ENCODE measurements at regions not wholly inside any gene's neighbourhood (a gene's known extent, or its start where the extent isn't known, plus 50 kb on each side); places are given as distances from the start of the nearest gene placed in this dataset.

DNA sequence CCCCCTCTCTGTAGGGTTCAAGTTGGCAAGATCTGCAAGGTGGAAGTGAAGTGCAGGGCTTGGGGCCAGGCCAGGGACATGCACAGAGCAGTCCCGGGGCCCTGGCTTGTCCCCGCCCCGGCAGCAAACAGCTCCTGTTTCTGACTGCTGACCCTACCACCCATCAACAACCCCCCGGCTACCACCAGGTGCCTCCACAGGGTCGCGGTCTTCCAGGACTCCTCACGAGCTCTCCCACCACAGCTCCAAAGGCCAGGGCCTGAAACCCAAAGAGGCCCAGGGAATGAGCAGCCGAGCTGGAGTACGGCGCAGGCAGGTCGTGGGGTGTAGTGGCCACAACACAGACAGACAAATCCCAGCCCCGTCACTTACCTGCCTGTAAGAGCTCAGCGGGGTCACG is 121.3 kb upstream of the SMAD3 start:
- Histone ChIP-seq H3K4me2 (ENCODE audit: insufficient read depth, low read length, poor library complexity, severe bottlenecking) (no peak overlapping the region), H3K4ac (ENCODE audit: low read length) (no peak overlapping the region), H3K14ac (ENCODE audit: low read length) (no peak overlapping the region), H3K27ac (replicated peaks; ENCODE audit: low read length) (no peak overlapping the region), H3K79me1 (ENCODE audit: low read depth, low read length) (peaks cover 2% of the 10 kb centered on the region), H2BK12ac (ENCODE audit: low read length) (peak overlapping the region; percentile 43), H2BK5ac (ENCODE audit: low read length) (no peak overlapping the region), H3K23ac (ENCODE audit: low read depth, low read length, poor library complexity) (no peak overlapping the region), H2AFZ (ENCODE audit: low read length) (no peak overlapping the region), H4K8ac (ENCODE audit: low read depth, low read length) (no peak overlapping the region), H2AK5ac (ENCODE audit: low read depth, low read length) (peak overlapping the region; percentile 18), H3K27me3 (ENCODE audit: control insufficient read depth in 3 of 3, insufficient read depth in 3 of 3, low read depth in 1 of 3, low read length in 3 of 3) (peaks cover 0 to 9% (median 0%) of the 10 kb centered on the region in 3 experiments), H3K4me3 (ENCODE audit: low read length in 2 of 2) (no peak overlapping the region), H3K36me3 (replicated peaks in 1 of 2; ENCODE audit: control insufficient read depth in 2 of 2, insufficient read depth in 2 of 2, low read length in 2 of 2) (no peaks in the 10 kb centered on the region), H2BK15ac (ENCODE audit: low read length) (peak overlapping the region; percentile 61), H3K9me3 (replicated peaks in 1 of 2; ENCODE audit: control insufficient read depth in 2 of 2, insufficient read depth in 1 of 2, low read depth in 1 of 2, low read length in 2 of 2) (no peaks in the 10 kb centered on the region), H3K9ac (ENCODE audit: low read depth, low read length, poor library complexity) (no peak overlapping the region), H3K18ac (ENCODE audit: low read length) (peak overlapping the region; percentile 79), H3K4me1 (ENCODE audit: control insufficient read depth in 2 of 2, insufficient read depth in 1 of 2, low read depth in 1 of 2, low read length in 2 of 2) (peaks cover 2 to 6% of the 10 kb centered on the region in 2 donors), H4K91ac (ENCODE audit: low read depth, low read length, poor library complexity) (no peak overlapping the region), H2BK120ac (ENCODE audit: low read depth, low read length) (peak overlapping the region; percentile 7)
- DNase-seq (ENCODE audit: low spot score): no peak
- no CpG with 5 or more reads among the region's 14 CpGs for WGBS, 2 donors (ENCODE audit: extremely low coverage in 2 of 2, insufficient read length in 2 of 2, insufficient replicate concordance in 1 of 2)

DNA sequence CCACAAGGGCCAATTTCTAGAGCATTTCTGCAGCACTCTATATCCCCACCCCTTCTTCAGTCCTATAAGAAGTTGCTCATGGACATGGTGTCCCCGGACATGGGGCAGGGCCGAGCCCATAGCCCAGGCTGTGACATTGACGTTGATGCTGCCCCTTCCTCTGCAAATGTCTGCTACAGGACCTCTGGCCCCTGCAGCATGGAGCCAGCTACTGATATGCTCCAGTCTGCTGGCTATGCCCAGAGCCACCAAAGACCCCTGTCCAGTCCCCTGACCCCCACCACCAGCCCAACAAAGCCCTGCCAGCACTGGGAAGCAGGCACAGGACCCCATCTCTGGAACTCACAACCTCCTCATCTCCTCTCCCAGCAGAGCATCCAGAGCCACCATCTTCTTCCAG is 120.1 kb upstream of the SMAD3 start:
- Histone ChIP-seq H2BK12ac (ENCODE audit: low read length) (no peak overlapping the region), H3K9me3 (replicated peaks in 1 of 2; ENCODE audit: control insufficient read depth in 2 of 2, insufficient read depth in 1 of 2, low read depth in 1 of 2, low read length in 2 of 2) (no peaks in the 10 kb centered on the region), H3K23ac (ENCODE audit: low read depth, low read length, poor library complexity) (no peak overlapping the region), H3K27ac (replicated peaks; ENCODE audit: low read length) (no peak overlapping the region), H3K18ac (ENCODE audit: low read length) (no peak overlapping the region), H3K4ac (ENCODE audit: low read length) (no peak overlapping the region), H2BK120ac (ENCODE audit: low read depth, low read length) (no peak overlapping the region), H3K4me1 (ENCODE audit: control insufficient read depth in 2 of 2, insufficient read depth in 1 of 2, low read depth in 1 of 2, low read length in 2 of 2) (peaks cover 2 to 6% of the 10 kb centered on the region in 2 donors), H3K4me3 (ENCODE audit: low read length in 2 of 2) (no peak overlapping the region), H4K91ac (ENCODE audit: low read depth, low read length, poor library complexity) (no peak overlapping the region), H3K4me2 (ENCODE audit: insufficient read depth, low read length, poor library complexity, severe bottlenecking) (no peak overlapping the region), H2AFZ (ENCODE audit: low read length) (no peak overlapping the region), H3K36me3 (replicated peaks in 1 of 2; ENCODE audit: control insufficient read depth in 2 of 2, insufficient read depth in 2 of 2, low read length in 2 of 2) (no peaks in the 10 kb centered on the region), H3K14ac (ENCODE audit: low read length) (peak overlapping the region; percentile 9), H2BK5ac (ENCODE audit: low read length) (no peak overlapping the region), H3K79me1 (ENCODE audit: low read depth, low read length) (peaks cover 2% of the 10 kb centered on the region), H3K9ac (ENCODE audit: low read depth, low read length, poor library complexity) (no peak overlapping the region), H2AK5ac (ENCODE audit: low read depth, low read length) (peak overlapping the region; percentile 81), H4K8ac (ENCODE audit: low read depth, low read length) (no peak overlapping the region), H2BK15ac (ENCODE audit: low read length) (peak overlapping the region; percentile 76), H3K27me3 (ENCODE audit: control insufficient read depth in 3 of 3, insufficient read depth in 3 of 3, low read depth in 1 of 3, low read length in 3 of 3) (peaks cover 0 to 9% (median 0%) of the 10 kb centered on the region in 3 experiments)
- no CpG with 5 or more reads among the region's 3 CpGs for WGBS, 2 donors (ENCODE audit: extremely low coverage in 2 of 2, insufficient read length in 2 of 2, insufficient replicate concordance in 1 of 2)
- DNase-seq (ENCODE audit: low spot score): no peak

DNA sequence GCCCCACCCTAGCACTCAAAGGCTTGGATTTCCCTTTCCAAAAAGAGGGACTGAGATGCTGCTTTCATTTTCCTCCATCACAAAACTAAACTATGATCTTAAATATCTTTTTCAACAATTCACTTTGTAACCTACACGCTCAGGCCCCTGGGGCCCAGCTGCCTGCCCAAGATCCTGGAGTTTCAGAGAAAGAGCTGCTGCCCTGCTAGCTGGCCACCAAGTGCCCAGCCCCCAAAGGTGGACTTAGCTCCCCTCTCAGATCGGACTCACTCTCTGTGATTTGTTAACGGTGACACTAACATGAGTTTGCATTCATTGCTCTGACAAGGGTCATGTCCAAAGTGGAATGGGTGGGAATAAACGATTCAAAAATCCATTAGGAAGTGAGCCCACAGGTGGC is 119.6 kb upstream of the SMAD3 start:
- Histone ChIP-seq H2BK120ac (ENCODE audit: low read depth, low read length) (no peak overlapping the region), H3K23ac (ENCODE audit: low read depth, low read length, poor library complexity) (no peak overlapping the region), H3K79me1 (ENCODE audit: low read depth, low read length) (peaks cover 2% of the 10 kb centered on the region), H3K9ac (ENCODE audit: low read depth, low read length, poor library complexity) (no peak overlapping the region), H2BK12ac (ENCODE audit: low read length) (no peak overlapping the region), H3K36me3 (replicated peaks in 1 of 2; ENCODE audit: control insufficient read depth in 2 of 2, insufficient read depth in 2 of 2, low read length in 2 of 2) (no peaks in the 10 kb centered on the region), H3K27ac (replicated peaks; ENCODE audit: low read length) (no peak overlapping the region), H3K4me3 (ENCODE audit: low read length in 2 of 2) (no peak overlapping the region), H2BK15ac (ENCODE audit: low read length) (no peak overlapping the region), H2AK5ac (ENCODE audit: low read depth, low read length) (peak overlapping the region; percentile 81), H4K8ac (ENCODE audit: low read depth, low read length) (no peak overlapping the region), H3K14ac (ENCODE audit: low read length) (no peak overlapping the region), H2BK5ac (ENCODE audit: low read length) (no peak overlapping the region), H2AFZ (ENCODE audit: low read length) (no peak overlapping the region), H3K9me3 (replicated peaks in 1 of 2; ENCODE audit: control insufficient read depth in 2 of 2, insufficient read depth in 1 of 2, low read depth in 1 of 2, low read length in 2 of 2) (no peaks in the 10 kb centered on the region), H3K4ac (ENCODE audit: low read length) (no peak overlapping the region), H3K4me1 (ENCODE audit: control insufficient read depth in 2 of 2, insufficient read depth in 1 of 2, low read depth in 1 of 2, low read length in 2 of 2) (peaks cover 2 to 6% of the 10 kb centered on the region in 2 donors), H3K18ac (ENCODE audit: low read length) (no peak overlapping the region), H4K91ac (ENCODE audit: low read depth, low read length, poor library complexity) (no peak overlapping the region), H3K4me2 (ENCODE audit: insufficient read depth, low read length, poor library complexity, severe bottlenecking) (no peak overlapping the region), H3K27me3 (ENCODE audit: control insufficient read depth in 3 of 3, insufficient read depth in 3 of 3, low read depth in 1 of 3, low read length in 3 of 3) (peaks cover 0 to 8% (median 0%) of the 10 kb centered on the region in 3 experiments)
- no peak for DNase-seq (ENCODE audit: low spot score)
- no CpG with 5 or more reads among the region's 4 CpGs for WGBS, 2 donors (ENCODE audit: extremely low coverage in 2 of 2, insufficient read length in 2 of 2, insufficient replicate concordance in 1 of 2)

DNA sequence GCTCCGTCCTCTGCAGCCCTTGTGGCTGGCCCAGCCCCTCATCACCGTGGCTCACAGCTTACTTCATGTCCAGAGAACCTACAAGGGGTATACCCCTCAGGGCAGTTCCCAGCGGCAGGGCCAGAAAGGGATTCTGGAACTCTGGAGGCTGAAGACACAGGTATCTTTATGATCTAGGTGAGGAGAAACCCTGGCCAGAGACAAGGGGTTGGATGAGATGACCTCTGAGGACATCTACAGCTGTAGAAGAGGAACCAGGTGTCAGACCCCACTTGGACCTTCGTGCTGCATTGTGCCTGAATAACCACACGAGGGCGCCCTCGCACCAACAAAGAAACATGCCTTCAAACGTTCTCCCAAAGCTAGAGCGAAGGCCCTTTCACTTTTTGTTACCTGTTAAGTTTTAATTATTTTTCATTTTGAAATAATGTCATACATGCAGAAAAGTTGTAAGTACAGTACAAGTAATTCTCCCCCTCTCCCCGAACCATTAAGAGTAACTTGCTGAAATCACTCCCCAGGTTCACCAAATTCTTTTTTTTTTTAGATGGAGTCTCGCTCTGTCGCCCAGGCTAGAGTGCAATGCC is 118.7 kb upstream of the SMAD3 start:
- H3K27ac ChIP-seq (replicated peaks; ENCODE audit: low read length): no peak overlapping the region
- no peak overlapping the region for H2BK15ac ChIP-seq (ENCODE audit: low read length)
- peak; percentile 76 for DNase-seq (ENCODE audit: low spot score)
- H2BK5ac ChIP-seq (ENCODE audit: low read length): no peak overlapping the region
- WGBS, 2 donors (ENCODE audit: extremely low coverage in 2 of 2, insufficient read length in 2 of 2, insufficient replicate concordance in 1 of 2): no CpG with 5 or more reads among the region's 12 CpGs
- no peak overlapping the region for H3K23ac ChIP-seq (ENCODE audit: low read depth, low read length, poor library complexity)
- H3K4ac ChIP-seq (ENCODE audit: low read length): no peak overlapping the region
- no peak overlapping the region for H3K4me3 ChIP-seq (ENCODE audit: low read length in 2 of 2)
- no peak overlapping the region for H3K9ac ChIP-seq (ENCODE audit: low read depth, low read length, poor library complexity)
- H3K4me2 ChIP-seq (ENCODE audit: insufficient read depth, low read length, poor library complexity, severe bottlenecking): no peak overlapping the region
- H3K27me3 ChIP-seq (ENCODE audit: control insufficient read depth in 3 of 3, insufficient read depth in 3 of 3, low read depth in 1 of 3, low read length in 3 of 3): no peaks in the 10 kb centered on the region
- H2AK5ac ChIP-seq (ENCODE audit: low read depth, low read length): no peak overlapping the region
- H3K18ac ChIP-seq (ENCODE audit: low read length): peak overlapping the region; percentile 9
- H3K9me3 ChIP-seq (replicated peaks in 1 of 2; ENCODE audit: control insufficient read depth in 2 of 2, insufficient read depth in 1 of 2, low read depth in 1 of 2, low read length in 2 of 2): no peaks in the 10 kb centered on the region
- H2AFZ ChIP-seq (ENCODE audit: low read length): no peak overlapping the region
- H4K91ac ChIP-seq (ENCODE audit: low read depth, low read length, poor library complexity): no peak overlapping the region
- no peak overlapping the region for H4K8ac ChIP-seq (ENCODE audit: low read depth, low read length)
- peak overlapping the region; percentile 12 for H2BK12ac ChIP-seq (ENCODE audit: low read length)
- peaks cover 2 to 6% of the 10 kb centered on the region in 2 donors for H3K4me1 ChIP-seq (ENCODE audit: control insufficient read depth in 2 of 2, insufficient read depth in 1 of 2, low read depth in 1 of 2, low read length in 2 of 2)
- H3K79me1 ChIP-seq (ENCODE audit: low read depth, low read length): peaks cover 2% of the 10 kb centered on the region
- no peak overlapping the region for H2BK120ac ChIP-seq (ENCODE audit: low read depth, low read length)
- no peaks in the 10 kb centered on the region for H3K36me3 ChIP-seq (replicated peaks in 1 of 2; ENCODE audit: control insufficient read depth in 2 of 2, insufficient read depth in 2 of 2, low read length in 2 of 2)
- H3K14ac ChIP-seq (ENCODE audit: low read length): no peak overlapping the region
